HG03460 (cell line): ENCODE measurements at regions not wholly inside any gene's neighbourhood (a gene's known extent, or its start where the extent isn't known, plus 50 kb on each side); places are given as distances from the start of the nearest gene placed in this dataset.

Source experiments
- ATAC-seq: cut with Tn5 transposase; IDR thresholded peaks from one replicate; pipeline ENCODE4 v1.9.1; 2021; ENCODE audit not compliant: unreplicated experiment

GRCh38 chr7:95718577-95719410, 53.6 kb upstream of the DYNC1I1 start:
- no peak for ATAC-seq

DNA sequence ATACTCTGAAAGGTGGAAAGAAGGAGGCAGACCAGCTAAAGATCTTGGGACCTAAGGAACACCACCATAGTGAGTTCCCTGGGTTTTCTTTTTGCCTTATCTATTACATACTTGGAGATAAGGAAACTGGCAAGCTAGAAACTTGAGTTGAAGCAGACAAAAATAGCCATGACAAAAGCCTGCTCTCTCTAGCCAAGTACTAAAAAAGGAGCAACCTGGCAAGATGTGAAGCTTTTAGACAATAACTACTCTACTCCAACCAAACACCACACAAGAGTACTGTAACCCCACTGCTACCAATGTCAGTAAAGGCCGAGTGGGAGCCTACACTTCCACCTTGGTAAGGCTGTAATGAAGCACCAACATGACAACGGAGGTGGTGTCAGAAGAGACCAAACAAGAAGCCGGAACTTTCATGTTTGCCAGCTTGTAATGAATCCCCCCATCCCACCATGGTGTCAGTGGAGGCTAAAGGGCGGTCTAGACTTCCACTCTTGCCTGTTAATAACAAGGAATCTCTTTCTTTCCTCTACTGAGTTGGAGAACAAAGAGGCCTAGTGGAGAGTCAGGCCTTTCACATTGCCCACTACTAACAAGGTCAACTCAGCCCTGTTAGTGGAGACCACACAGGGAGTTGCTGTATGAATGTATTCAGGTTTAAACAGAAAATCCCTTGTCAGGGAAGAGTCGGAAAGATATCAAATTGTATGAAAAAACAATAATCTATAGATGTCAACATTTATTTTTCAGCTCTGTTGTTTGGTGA, 55.8 kb upstream of the DYNC1I1 start:
- ATAC-seq = no peak

- ATAC-seq = peak; percentile 94
These were observed 57.1 kb upstream of the DYNC1I1 start for GRCh38 chr7:95715274-95715673.

DNA sequence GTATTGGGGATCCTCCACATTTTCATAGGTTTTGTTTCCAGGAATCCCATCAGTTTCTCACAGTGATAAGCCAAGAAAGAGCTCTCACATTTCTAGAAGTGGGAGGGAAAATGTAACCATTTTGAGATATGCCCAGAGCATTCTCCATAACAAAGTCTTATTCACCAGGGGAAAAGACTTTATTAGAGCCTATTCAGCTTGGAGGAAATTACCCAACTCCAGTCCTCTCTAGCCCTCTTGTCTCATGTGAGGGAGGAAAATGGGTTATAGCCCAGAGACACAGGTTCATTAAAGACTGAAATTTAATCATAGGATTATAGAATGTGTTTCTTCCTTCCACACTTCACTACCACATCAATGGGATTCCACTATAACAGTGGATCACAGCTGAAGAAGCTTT, 61.6 kb upstream of the DYNC1I1 start:
- no peak for ATAC-seq

DNA sequence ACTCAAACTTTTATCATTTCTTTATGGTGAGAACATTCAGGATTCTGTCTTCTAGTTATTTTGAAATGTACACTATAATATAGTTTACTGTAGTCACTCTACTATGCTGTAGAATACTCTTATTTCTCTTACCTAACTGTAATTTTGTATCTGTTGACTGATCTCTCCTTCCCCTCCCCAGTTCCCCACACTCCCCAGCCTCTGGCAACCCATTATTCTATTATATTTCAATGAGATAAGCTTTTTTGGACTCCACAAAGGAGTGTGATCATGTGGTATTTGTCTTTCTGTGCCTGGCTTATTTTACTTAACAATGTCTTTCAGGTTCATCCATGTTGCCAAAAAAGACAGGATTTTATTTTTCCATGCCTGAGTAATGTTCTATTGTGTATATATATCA, 71.4 kb upstream of the DYNC1I1 start:
- no peak for ATAC-seq

GRCh38 chr7:95694334-95694733, 78.0 kb upstream of the DYNC1I1 start:
- ATAC-seq = no peak

DNA sequence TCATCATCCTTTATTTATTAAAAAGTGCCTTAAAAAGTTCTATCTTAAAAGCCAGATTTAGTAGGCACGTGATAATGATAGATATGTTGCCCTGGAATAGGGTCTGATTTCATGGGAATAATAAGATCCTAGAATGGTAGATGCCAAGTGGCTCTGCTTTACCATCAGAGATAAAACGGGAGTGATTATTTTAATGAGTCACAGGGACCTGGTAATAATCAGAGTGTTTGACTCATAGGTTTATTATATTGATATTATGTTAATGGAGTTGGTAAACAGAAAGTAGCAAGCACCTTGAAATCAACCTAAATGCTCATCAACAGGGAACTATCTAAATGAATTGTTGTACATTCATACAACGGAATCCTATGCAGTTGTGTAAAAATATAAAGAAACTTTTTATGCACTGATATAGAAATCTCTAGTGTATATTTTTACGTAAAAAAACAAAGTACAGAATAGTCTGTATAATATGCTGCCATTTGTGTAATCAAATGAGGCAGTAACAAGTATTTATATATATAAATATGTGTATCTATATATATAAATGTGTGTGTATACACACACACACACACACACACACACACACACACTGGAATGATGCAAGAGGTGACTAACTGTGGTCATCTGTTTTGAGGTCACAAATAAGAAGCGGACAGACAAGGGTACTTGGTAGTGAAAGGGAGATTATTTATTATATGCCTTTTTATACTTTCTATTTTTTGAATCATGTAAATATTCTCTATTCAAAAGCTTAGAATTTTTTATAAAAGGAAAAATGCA, 78.6 kb upstream of the DYNC1I1 start:
- no peak for ATAC-seq

DNA sequence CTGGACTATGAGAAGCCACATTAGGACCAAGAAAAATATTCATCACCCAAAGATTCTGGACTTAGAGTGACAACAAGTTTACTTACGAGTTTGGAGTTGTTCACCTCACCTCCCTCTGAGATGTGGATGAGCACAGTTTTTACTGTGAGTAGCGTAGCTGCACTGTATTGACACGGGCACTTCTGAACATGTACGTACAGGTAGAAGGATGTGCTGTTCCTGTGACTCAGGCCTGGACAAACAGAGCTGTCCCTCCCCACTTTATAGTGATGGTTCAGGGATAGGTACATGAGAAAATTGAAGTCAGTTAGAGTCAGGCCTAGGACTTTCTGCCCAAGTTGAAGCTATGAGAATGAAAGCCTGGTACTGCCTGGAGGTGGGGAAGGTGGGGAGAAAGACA, 80.9 kb upstream of the DYNC1I1 start:
- no peak for ATAC-seq

DNA sequence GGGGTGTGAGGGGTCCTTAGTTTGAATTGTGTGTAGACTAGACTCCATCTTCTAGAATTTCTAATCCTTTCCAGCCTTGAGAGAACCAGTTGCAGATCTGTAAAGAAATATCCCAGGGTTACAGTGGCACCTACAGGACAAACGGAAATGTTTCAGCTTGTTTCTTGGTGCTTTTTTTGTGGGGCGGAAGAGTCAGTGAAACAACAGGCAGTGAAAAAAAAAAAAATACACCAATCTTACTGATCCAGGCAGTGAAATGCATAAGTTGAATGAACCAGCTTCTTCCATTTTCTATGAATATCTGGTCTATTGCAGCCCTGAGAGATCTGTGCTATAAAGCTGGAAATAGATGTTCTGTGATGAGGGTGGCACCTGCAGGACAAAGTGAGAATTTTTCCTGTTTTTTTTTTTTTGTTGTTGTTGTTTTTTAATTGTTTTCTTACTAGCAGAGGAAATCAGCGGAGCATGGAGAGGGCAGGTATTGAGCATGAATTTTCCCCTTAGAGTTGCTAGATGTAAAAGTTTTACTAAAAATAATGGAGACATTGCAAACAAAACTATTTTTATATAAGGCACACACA, 81.9 kb upstream of the DYNC1I1 start:
- peak; percentile 85 for ATAC-seq

- no peak for ATAC-seq
These were observed 83.3 kb upstream of the DYNC1I1 start for GRCh38 chr7:95688931-95689495.

DNA sequence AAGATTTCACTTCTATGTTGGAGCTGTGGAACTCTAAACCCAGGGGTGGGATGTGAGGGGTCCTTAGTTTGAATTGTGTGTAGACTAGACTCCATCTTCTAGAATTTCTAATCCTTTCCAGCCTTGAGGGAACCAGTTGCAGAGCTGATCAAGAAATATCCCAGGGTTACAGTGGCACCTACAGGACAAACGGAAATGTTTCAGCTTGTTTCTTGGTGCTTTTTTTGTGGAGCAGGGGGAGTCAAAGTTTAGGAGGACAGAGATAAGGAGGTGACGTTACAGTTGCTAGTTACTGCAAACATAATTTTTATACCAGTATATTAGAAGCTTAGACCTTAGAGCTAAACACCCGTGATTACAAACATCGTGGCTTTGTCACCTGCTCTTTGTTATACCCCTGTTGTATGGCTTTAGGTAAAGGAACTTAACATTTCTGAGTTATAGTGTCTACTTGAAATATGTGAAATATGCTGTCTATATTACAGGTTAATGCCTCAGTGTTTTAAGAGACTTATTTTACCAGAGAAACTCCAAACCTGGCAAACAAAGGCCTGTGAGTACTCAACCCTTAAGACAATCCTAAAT, 84.5 kb upstream of the DYNC1I1 start:
- no peak for ATAC-seq

DNA sequence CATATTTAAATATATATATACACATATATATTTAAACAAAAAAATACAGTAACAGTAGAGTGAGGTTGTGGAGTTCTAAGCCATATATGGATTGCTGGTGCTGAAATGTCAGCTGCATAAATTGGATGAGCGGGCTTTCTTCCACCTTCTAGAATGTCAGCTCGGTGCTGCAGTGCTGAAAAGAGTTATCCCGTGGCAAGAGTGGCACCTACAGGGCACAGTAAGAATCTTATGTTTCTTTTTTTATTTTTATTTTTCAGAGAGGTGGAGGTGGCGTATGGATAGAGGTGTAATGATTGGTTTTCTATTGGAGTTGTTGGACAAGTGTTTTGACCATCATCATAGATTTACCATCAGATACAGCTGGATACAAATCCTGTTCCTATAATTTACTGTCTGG, 86.2 kb upstream of the DYNC1I1 start:
- no peak for ATAC-seq

GRCh38 chr7:95684505-95684904, 87.8 kb upstream of the DYNC1I1 start:
- no peak for ATAC-seq

DNA sequence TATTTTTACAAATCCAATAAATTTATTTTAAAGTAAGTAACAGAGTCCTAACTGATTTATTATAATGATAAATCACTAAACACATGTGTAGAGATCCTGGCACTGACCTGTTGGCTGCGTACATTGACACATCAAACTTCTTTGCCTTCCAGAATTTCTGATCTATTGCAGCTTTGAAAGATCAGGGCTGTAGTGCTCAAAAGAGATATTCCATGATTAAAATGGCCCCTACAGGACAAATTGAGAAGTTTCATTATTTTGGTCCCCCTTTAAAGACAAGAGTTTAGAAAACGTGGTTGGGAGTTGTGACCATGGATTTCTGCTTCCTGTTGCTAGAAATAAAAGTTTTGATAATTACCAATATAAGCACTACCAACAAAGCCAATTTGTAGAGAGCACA, 87.7 kb upstream of the PDK4 start:
- ATAC-seq = no peak

DNA sequence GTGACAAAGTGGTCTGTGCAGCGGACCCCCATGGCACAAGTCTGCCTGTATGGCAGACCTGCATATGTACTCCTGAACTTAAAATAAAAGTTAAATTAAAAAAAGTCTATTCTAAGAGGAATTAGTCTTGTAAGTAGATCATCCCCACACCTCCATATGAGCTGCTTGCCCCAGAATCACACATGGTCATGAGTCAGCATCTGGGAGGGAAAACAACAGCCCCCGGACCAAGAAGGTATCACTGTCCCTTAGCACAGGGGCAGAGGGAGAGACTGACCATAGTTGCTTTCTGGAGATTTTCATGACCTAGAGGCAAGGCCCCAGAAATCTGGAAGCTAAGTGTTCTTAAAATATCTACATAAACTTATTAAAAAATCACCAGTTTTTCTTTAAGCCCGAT, 86.6 kb upstream of the PDK4 start:
- no peak for ATAC-seq

DNA sequence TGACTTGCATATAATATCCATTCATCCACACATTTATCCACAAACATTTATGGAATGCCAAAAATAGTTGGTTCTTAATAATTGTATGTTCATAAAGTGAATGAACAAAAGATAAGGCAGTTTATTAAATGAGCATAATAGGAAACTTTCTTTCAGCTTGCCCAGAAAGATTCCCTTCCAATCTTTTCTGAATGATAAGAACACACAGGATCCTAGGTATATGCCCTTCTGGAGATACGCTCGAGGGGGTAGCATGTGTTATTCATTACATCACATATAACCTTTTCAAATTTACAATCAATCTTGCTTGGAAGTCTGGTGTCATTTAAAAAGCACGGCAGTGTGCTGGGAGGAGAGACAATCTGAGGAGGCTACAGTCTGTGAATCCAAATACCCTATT, 80.4 kb upstream of the PDK4 start:
- ATAC-seq = no peak

GRCh38 chr7:95675632-95676031, 79.3 kb upstream of the PDK4 start:
- no peak for ATAC-seq

- ATAC-seq = no peak
These were observed 78.7 kb upstream of the PDK4 start for GRCh38 chr7:95675016-95675415.

- no peak for ATAC-seq
These were observed 77.8 kb upstream of the PDK4 start for GRCh38 chr7:95674101-95674500.

DNA sequence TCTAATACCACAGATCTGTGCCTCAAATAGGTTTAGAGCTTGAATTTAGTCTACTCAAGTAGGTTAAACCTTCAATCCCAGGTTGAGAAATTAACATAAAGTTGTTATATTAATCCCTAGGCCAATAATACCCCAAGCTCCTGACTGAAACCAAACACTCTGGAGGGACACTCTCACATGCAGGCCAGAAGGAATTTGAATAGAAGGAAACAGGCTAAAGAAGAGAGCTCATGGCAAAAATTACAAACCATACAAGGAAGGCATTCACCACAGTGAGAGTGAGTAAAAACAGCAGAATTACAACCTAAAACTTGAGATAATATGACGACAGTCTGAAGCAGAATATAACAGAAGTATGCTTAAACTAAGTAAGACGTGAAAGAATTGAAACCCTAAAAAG, 76.1 kb upstream of the PDK4 start:
- no peak for ATAC-seq

GRCh38 chr7:95669513-95669912, 73.2 kb upstream of the PDK4 start:
- ATAC-seq = no peak
